ENCODE measurements at regions not wholly inside any gene's neighbourhood (a gene's known extent, or its start where the extent isn't known, plus 50 kb on each side); places are given as distances from the start of the nearest gene placed in this dataset.
"Not testable (repeated sequence)": the region's sequence is repeated elsewhere in the genome, so short reads cannot be mapped to it uniquely, and the experiment has no call there.

DNA sequence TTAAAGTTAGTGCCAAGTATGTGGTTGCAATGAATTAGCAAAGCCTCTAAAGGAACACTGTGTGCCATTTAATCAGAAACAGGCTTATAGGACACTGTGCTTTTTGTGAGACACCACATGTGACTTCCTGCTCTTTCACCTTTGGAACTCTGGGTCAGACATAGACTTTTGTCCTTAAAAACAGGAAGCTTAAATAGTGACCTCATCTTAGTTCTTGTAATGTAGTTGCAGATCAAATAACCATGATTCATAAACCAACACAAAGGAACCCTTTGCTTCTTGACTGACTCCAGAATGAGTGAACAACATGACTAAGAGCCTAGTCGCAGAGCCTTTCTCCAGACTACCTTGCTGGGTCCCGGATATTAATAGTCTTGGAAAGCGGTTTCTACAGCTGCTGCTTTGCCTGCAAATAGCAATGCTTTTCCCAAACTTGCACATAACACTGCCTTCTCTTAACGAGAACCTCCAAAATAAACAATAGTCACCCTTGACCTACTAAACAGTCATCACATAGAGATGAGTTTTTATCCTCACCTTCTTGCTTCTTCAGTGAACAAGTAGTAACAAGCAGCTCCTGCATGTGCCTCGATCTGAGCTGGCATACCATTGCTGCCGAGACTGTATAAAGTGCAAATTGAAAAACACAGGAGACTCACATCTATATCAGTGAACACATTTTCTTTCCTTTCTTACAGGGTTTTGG lies 1947.0 kb downstream of the FOXD4L5 start:
- peak; percentile 64 for DNase-seq (ENCODE audit: low read depth, low spot score)
- ATAC-seq; H3K79me2 ChIP-seq (ENCODE audit: insufficient read depth, low read length); POLR2A ChIA-PET; CTCF ChIA-PET; H3K9me2 ChIP-seq (ENCODE audit: insufficient read depth); H3K36me3 ChIP-seq (ENCODE audit: control insufficient read depth in 1 of 2, insufficient read depth in 2 of 2, low read length in 2 of 2); intact Hi-C loops (cut with micrococcal nuclease); H3K9me3 ChIP-seq (ENCODE audit: control insufficient read depth in 1 of 2, insufficient read depth in 1 of 2, low read depth in 1 of 2, low read length in 2 of 2); H3K27me3 ChIP-seq (ENCODE audit: insufficient read depth, low read length); H2AFZ ChIP-seq (ENCODE audit: low read depth, low read length, poor library complexity, severe bottlenecking); RAD21 ChIA-PET (ENCODE audit: low non-redundant PET in 1 of 2, low total read pairs in 2 of 2, uncharacterized antibody in 2 of 2, unreplicated experiment in 2 of 2); H4K20me1 ChIP-seq (ENCODE audit: insufficient read depth): not testable (repeated sequence)
- Histone ChIP-seq H3K4me1 (ENCODE audit: control insufficient read depth in 1 of 2, insufficient read depth in 2 of 2, low read length in 2 of 2) (peaks cover 2 to 12% of the 10 kb centered on the region in 2 experiments; a peak in 3 of 4 replicates), H3K4me3 (replicated peaks in 1 of 2; ENCODE audit: low read depth in 1 of 2, low read length in 2 of 2) (peak overlapping the region in 1 of 2 experiments; percentile 31; a peak in 1 of 4 replicates), H3K9ac (ENCODE audit: low read length) (peak overlapping the region; percentile 58), H3K4me2 (ENCODE audit: low read length) (peak overlapping the region; percentile 65), H3K27ac (ENCODE audit: low read depth, low read length) (peak overlapping the region; percentile 78)
- peak; percentile 72 for TF ChIP-seq JUND (IDR thresholded peaks at IDR 0.05)
- TF ChIP-seq CBX3 (IDR thresholded peaks at IDR 0.05; ENCODE audit: low read depth), result peak; percentile 53; the same call in 1 of the 2 replicates
- TF ChIP-seq FOSL1 (IDR thresholded peaks at IDR 0.05; ENCODE audit: low read depth), result peak; percentile 73
- TF ChIP-seq SRF (IDR thresholded peaks at IDR 0.05; ENCODE audit: low read depth), result peak; percentile 66
- TF ChIP-seq CEBPB (IDR thresholded peaks at IDR 0.05; ENCODE audit: low read depth), result peak; percentile 50; the same call in 1 of the 2 replicates
- TF ChIP-seq SP1 (IDR thresholded peaks at IDR 0.05; ENCODE audit: low read depth), result peak; percentile 78
- TF ChIP-seq RAD21 (IDR thresholded peaks at IDR 0.05; ENCODE audit: low read depth), result peak; percentile 26; the same call in 1 of the 2 replicates
- TF ChIP-seq, protein P1, sequence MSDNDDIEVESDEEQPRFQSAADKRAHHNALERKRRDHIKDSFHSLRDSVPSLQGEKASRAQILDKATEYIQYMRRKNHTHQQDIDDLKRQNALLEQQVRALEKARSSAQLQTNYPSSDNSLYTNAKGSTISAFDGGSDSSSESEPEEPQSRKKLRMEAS (IDR thresholded peaks at IDR 0.05), result peak; percentile 45; the same call in 1 of the 2 replicates
- TF ChIP-seq SIN3A (IDR thresholded peaks at IDR 0.05; ENCODE audit: low read depth), result peak; percentile 65; the same call in 1 of the 2 replicates
- peak; percentile 9 for TF ChIP-seq TCF7L2 (IDR thresholded peaks at IDR 0.05; ENCODE audit: borderline replicate concordance, extremely low read depth, insufficient read depth, insufficient read length)
- TSS peak; percentile 86 for BruUV-seq (replicated peaks)

DNA sequence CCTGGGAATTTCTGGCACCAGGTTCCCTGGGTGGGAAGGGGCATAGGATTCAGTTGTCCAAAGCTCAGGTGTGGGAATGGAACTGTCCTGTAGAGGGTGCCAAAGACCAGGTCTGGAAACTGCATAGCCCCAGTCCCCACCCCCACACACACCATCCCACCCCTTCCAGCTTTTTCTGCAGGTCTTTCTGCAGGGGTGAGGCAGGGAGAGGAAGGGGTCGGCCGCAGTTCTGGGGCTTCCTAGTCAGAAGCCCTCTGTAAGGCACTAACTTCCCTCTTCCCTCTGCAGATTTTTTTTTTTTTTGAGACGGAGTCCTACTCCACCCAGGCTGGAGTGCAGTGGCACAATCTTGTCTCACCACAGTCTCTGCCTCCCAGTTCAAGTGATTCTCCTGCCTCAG lies 1949.7 kb downstream of the FOXD4L5 start:
- H3K9ac ChIP-seq (ENCODE audit: low read length); intact Hi-C loops (cut with micrococcal nuclease); H3K4me1 ChIP-seq (ENCODE audit: control insufficient read depth in 1 of 2, insufficient read depth in 2 of 2, low read length in 2 of 2); H3K9me3 ChIP-seq (ENCODE audit: control insufficient read depth in 1 of 2, insufficient read depth in 1 of 2, low read depth in 1 of 2, low read length in 2 of 2); H3K4me2 ChIP-seq (ENCODE audit: low read length); POLR2A ChIA-PET; H3K27me3 ChIP-seq (ENCODE audit: insufficient read depth, low read length); DNase-seq (ENCODE audit: low read depth, low spot score); H3K27ac ChIP-seq (ENCODE audit: low read depth, low read length); H2AFZ ChIP-seq (ENCODE audit: low read depth, low read length, poor library complexity, severe bottlenecking); H3K79me2 ChIP-seq (ENCODE audit: insufficient read depth, low read length); H3K9me2 ChIP-seq (ENCODE audit: insufficient read depth); ATAC-seq; BruUV-seq (replicated peaks); CTCF ChIA-PET; H3K4me3 ChIP-seq (replicated peaks in 1 of 2; ENCODE audit: low read depth in 1 of 2, low read length in 2 of 2); H3K36me3 ChIP-seq (ENCODE audit: control insufficient read depth in 1 of 2, insufficient read depth in 2 of 2, low read length in 2 of 2); H4K20me1 ChIP-seq (ENCODE audit: insufficient read depth); RAD21 ChIA-PET (ENCODE audit: low non-redundant PET in 1 of 2, low total read pairs in 2 of 2, uncharacterized antibody in 2 of 2, unreplicated experiment in 2 of 2): not testable (repeated sequence)
- TF ChIP-seq RAD21 (IDR thresholded peaks at IDR 0.05; ENCODE audit: low read depth), result peak; percentile 15; the same call in 1 of the 2 replicates

DNA sequence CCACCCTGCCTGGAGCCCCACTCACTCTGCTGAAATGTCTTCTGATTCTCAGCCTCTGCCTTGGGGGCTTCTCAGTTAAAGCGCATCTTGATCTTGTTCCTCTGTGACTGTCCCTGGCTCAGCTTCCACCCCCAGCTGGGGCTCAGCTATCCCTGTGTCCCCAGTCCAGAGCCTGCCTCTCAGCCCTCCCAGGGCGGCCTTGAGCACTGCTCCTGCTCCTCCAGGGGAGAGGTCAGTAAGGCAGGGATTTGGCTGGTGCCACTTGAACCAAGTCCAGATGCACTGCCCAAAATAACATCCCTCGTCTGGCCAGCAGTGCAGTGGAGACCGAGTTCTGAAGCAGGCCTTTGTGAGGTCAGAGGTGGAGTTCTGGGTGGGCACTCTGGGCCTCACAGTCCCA lies 1950.8 kb downstream of the FOXD4L5 start:
- H3K4me1 ChIP-seq (ENCODE audit: control insufficient read depth in 1 of 2, insufficient read depth in 2 of 2, low read length in 2 of 2); ATAC-seq; H3K27me3 ChIP-seq (ENCODE audit: insufficient read depth, low read length); H3K27ac ChIP-seq (ENCODE audit: low read depth, low read length); H3K9me2 ChIP-seq (ENCODE audit: insufficient read depth); H3K9ac ChIP-seq (ENCODE audit: low read length); H3K79me2 ChIP-seq (ENCODE audit: insufficient read depth, low read length); intact Hi-C loops (cut with micrococcal nuclease); RAD21 ChIA-PET (ENCODE audit: low non-redundant PET in 1 of 2, low total read pairs in 2 of 2, uncharacterized antibody in 2 of 2, unreplicated experiment in 2 of 2); POLR2A ChIA-PET; CTCF ChIA-PET; DNase-seq (ENCODE audit: low read depth, low spot score); H3K4me3 ChIP-seq (replicated peaks in 1 of 2; ENCODE audit: low read depth in 1 of 2, low read length in 2 of 2); H4K20me1 ChIP-seq (ENCODE audit: insufficient read depth); H3K4me2 ChIP-seq (ENCODE audit: low read length); H2AFZ ChIP-seq (ENCODE audit: low read depth, low read length, poor library complexity, severe bottlenecking); H3K36me3 ChIP-seq (ENCODE audit: control insufficient read depth in 1 of 2, insufficient read depth in 2 of 2, low read length in 2 of 2); H3K9me3 ChIP-seq (ENCODE audit: control insufficient read depth in 1 of 2, insufficient read depth in 1 of 2, low read depth in 1 of 2, low read length in 2 of 2); BruUV-seq (replicated peaks): not testable (repeated sequence)
